Esophagus squamous epithelium (tissue), 5 donors: ENCODE measurements at regions not wholly inside any gene's neighbourhood (a gene's known extent, or its start where the extent isn't known, plus 50 kb on each side); places are given as distances from the start of the nearest gene placed in this dataset.

Experiments used
- DNase-seq: peaks from one replicate; lab custom pipeline; 2025; lab: John Stamatoyannopoulos, UW
- H3K27ac ChIP-seq, 4 donors: fragments of 200-600 bp; sonication (generic); one replicate each; pipeline ENCODE4 v1.5.1; 2016 to 2019; ENCODE audit warnings: mild to moderate bottlenecking in 1 of 4
- H3K27me3 ChIP-seq, 4 donors: fragments of 200-600 bp; sonication (generic); 1 replicate in 3 of 4; 2 replicates in 1 of 4; pipeline versions ENCODE4 v1.5.1 to v1.6.0; 2017 to 2021; ENCODE audit warnings: antibody characterized with exemption in 1 of 4
- H3K36me3 ChIP-seq, 3 donors: fragments of 200-600 bp; sonication (generic); one replicate each; pipeline ENCODE4 v1.5.1; 2016 to 2019
- H3K4me1 ChIP-seq, 3 donors: fragments of 200-600 bp; sonication (generic); one replicate each; pipeline ENCODE4 v1.5.1; 2017 to 2019
- H3K4me3 ChIP-seq, 4 donors: fragments of 200-600 bp; sonication (generic); 1 replicate in 3 of 4; 2 replicates in 1 of 4; pipeline ENCODE4 v1.5.1; 2016 to 2019; ENCODE audit warnings: mild to moderate bottlenecking in 2 of 4, moderate library complexity in 1 of 4
- H3K9me3 ChIP-seq, 3 donors: fragments of 200-600 bp; sonication (generic); one replicate each; pipeline ENCODE4 v1.5.1; 2016 to 2019
- CTCF ChIP-seq, 6 experiments: fragments of 450-650 bp in 4 of 6; fragments of 200-600 bp in 2 of 6; sonication (generic) in 2 of 6; IDR thresholded peaks; one replicate each; pipeline ENCODE4 v1.5.1; 2016 to 2019; ENCODE audit warnings: antibody characterized with exemption in 6 of 6, mild to moderate bottlenecking in 4 of 6, moderate library complexity in 4 of 6
- POLR2A ChIP-seq, 4 donors: fragments of 450-650 bp; IDR thresholded peaks; one replicate each; pipeline ENCODE4 v1.6.1; 2017; ENCODE audit warnings: antibody characterized with exemption in 4 of 4, mild to moderate bottlenecking in 4 of 4, moderate library complexity in 3 of 4
- WGBS, 2 donors: methylation state at CpG; one replicate each; pipeline ENCODE4 v1.1.5; 2018; 5-methylcytosine and 5-hydroxymethylcytosine counted together
- intact Hi-C: fragments of 100-400 bp; cut with DNase I; formaldehyde crosslinking; loops from one replicate; pipeline ENCODE4 v1.15.0; 2022
- donor health status: DM: yes; HTN: yes; CAD: no.

- no peak for TF ChIP-seq CTCF (IDR thresholded peaks at IDR 0.05)
- TF ChIP-seq POLR2A (IDR thresholded peaks at IDR 0.05): no peak
- Histone ChIP-seq H3K9me3 (no peaks in the 10 kb centered on the region), H3K27me3 (peaks cover 0 to 14% (median 0%) of the 10 kb centered on the region in 4 donors), H3K4me1 (peaks cover 9 to 46% (median 40%) of the 10 kb centered on the region in 3 donors), H3K4me3 (no peak overlapping the region), H3K27ac (peak overlapping the region in 1 of 4 donors; percentile 46), H3K36me3 (no peaks in the 10 kb centered on the region)
- intact Hi-C loops: no loop called here
- DNase-seq: no peak
- WGBS, 2 donors: 93% methylated on average over 10 of the region's 15 CpGs; no CpG with 5 or more reads in 1 of the 2 donors
Measured at GRCh38 chr6:169159331-169159730, 94.3 kb downstream of the THBS2 start.

- TF ChIP-seq POLR2A (IDR thresholded peaks at IDR 0.05): no peak
- no peak for TF ChIP-seq CTCF (IDR thresholded peaks at IDR 0.05)
- no peak overlapping the region for H3K4me3 ChIP-seq
- peaks cover 9 to 42% (median 37%) of the 10 kb centered on the region in 3 donors for H3K4me1 ChIP-seq
- intact Hi-C loops: no loop called here
- no peak for DNase-seq
- H3K9me3 ChIP-seq: no peaks in the 10 kb centered on the region
- H3K27ac ChIP-seq: peak overlapping the region in 3 of 4 donors; percentile 19 to 59 (median 46)
- H3K36me3 ChIP-seq: no peaks in the 10 kb centered on the region
- WGBS, 2 donors: 64 to 73% methylated on average over 4 to 10 of the region's 10 CpGs
- peaks cover 0 to 14% (median 0%) of the 10 kb centered on the region in 4 donors for H3K27me3 ChIP-seq
Measured at GRCh38 chr6:169158691-169159090, 95.0 kb downstream of the THBS2 start.

GRCh38 chr6:169158174-169158573 lies 95.5 kb downstream of the THBS2 start:
- H3K36me3 ChIP-seq: no peaks in the 10 kb centered on the region
- peak overlapping the region in 1 of 4 donors; percentile 30 for H3K4me3 ChIP-seq
- peaks cover 9 to 37% (median 32%) of the 10 kb centered on the region in 3 donors for H3K4me1 ChIP-seq
- intact Hi-C loops: no loop called here
- no peak for DNase-seq
- no peak for TF ChIP-seq POLR2A (IDR thresholded peaks at IDR 0.05)
- TF ChIP-seq CTCF (IDR thresholded peaks at IDR 0.05): no peak
- H3K27me3 ChIP-seq: peaks cover 0 to 14% (median 0%) of the 10 kb centered on the region in 4 donors
- peak overlapping the region in 3 of 4 donors; percentile 19 to 59 (median 46) for H3K27ac ChIP-seq
- no peaks in the 10 kb centered on the region for H3K9me3 ChIP-seq
- WGBS, 2 donors: 26 to 36% methylated on average over 3 to 10 of the region's 10 CpGs

GRCh38 chr6:169157197-169158148 lies 96.2 kb downstream of the THBS2 start:
- Histone ChIP-seq H3K4me3 (peak overlapping the region in 1 of 4 donors; percentile 30), H3K9me3 (no peaks in the 10 kb centered on the region), H3K36me3 (no peaks in the 10 kb centered on the region), H3K27ac (peak overlapping the region in 3 of 4 donors; percentile 19 to 46 (median 26)), H3K4me1 (peaks cover 9 to 30% (median 25%) of the 10 kb centered on the region in 3 donors), H3K27me3 (peaks cover 0 to 14% (median 0%) of the 10 kb centered on the region in 4 donors)
- intact Hi-C loops: no loop called here
- TF ChIP-seq CTCF (IDR thresholded peaks at IDR 0.05): no peak
- TF ChIP-seq POLR2A (IDR thresholded peaks at IDR 0.05): no peak
- DNase-seq: no peak
- 38 to 43% methylated on average over 18 to 20 of the region's 22 CpGs for WGBS, 2 donors

GRCh38 chr6:169156793-169157147 lies 96.9 kb downstream of the THBS2 start:
- no CpG with 5 or more reads among the region's 2 CpGs for WGBS, 2 donors

More at GRCh38 chr6:169156793-169157147, 96.9 kb downstream of the THBS2 start:
- intact Hi-C loops: no loop called here
- Histone ChIP-seq H3K9me3 (no peaks in the 10 kb centered on the region), H3K36me3 (no peaks in the 10 kb centered on the region), H3K27ac (no peak overlapping the region), H3K4me3 (no peak overlapping the region), H3K4me1 (peaks cover 9 to 23% (median 18%) of the 10 kb centered on the region in 3 donors), H3K27me3 (peaks cover 0 to 14% (median 0%) of the 10 kb centered on the region in 4 donors)
- no peak for DNase-seq
- no peak for TF ChIP-seq POLR2A (IDR thresholded peaks at IDR 0.05)
- no peak for TF ChIP-seq CTCF (IDR thresholded peaks at IDR 0.05)
